GM12878 (cell line): ENCODE measurements at regions not wholly inside any gene's neighbourhood (a gene's known extent, or its start where the extent isn't known, plus 50 kb on each side); places are given as distances from the start of the nearest gene placed in this dataset.

ENCODE experiments used
- ATAC-seq: fragments of 200-7000 bp; cut with Tn5 transposase; 3 replicates; pipeline ENCODE4 v1.9.1; 2020; ENCODE audit warnings: mild to moderate bottlenecking, moderate library complexity
- BruUV-seq: library from RNA; stranded (reverse); fragments of 400-500 nt; replicated peaks from 2 replicates; lab custom pipeline; 2021; lab: Mats Ljungman, UMichigan
- CTCF ChIA-PET: fragments of 300-600 bp; sonication (Branson Sonifier 250); formaldehyde crosslinking; extraction: SDS; loops from one replicate; lab custom pipeline; 2021; ENCODE audit warnings: inconsistent platforms; lab: Yijun Ruan, JAX
- POLR2A ChIA-PET: fragments of 350-600 bp; formaldehyde crosslinking; extraction: SDS; loops from one replicate; lab custom pipeline; 2021; ENCODE audit warnings: inconsistent platforms; lab: Charles Lee
- RAD21 ChIA-PET: fragments of 300-600 bp; sonication (Branson Sonifier 250); formaldehyde crosslinking; loops from one replicate; lab custom pipeline; 2023; ENCODE audit warnings: antibody characterized with exemption; ENCODE audit not compliant: unreplicated experiment; lab: Charles Lee
- SMC1A ChIA-PET: fragments of 300-600 bp; sonication (Branson Sonifier 250); formaldehyde crosslinking; loops from one replicate; lab custom pipeline; 2023; ENCODE audit not compliant: unreplicated experiment, uncharacterized antibody; lab: Charles Lee
- DNase-seq: peaks from one replicate; pipeline ENCODE4 v3.0.0-alpha.2; 2011; ENCODE audit warnings: low read depth, low spot score
- FAIRE-seq: peaks from 3 replicates; lab custom pipeline; 2011; peaks lifted over from hg19 to GRCh38; lab: Jason Lieb, UNC
- H2AFZ ChIP-seq: 2 replicates; pipeline ENCODE4 v1.6.0; 2011; ENCODE audit warnings: low read depth, low read length, control low read depth; ENCODE audit not compliant: control insufficient read depth
- H3K27ac ChIP-seq: 2 replicates; pipeline ENCODE4 v1.5.1; 2011; ENCODE audit warnings: control low read depth; ENCODE audit not compliant: control insufficient read depth, insufficient read depth
- H3K27me3 ChIP-seq, 2 experiments: replicated peaks in 1 of 2; 2 replicates each; pipeline versions ENCODE4 v1.6.0 to v1.6.1; 2011; ENCODE audit warnings: low read length in 1 of 2; ENCODE audit not compliant: control insufficient read depth in 2 of 2, insufficient read depth in 2 of 2
- H3K36me3 ChIP-seq, 2 experiments: 2 replicates each; pipeline ENCODE4 v1.5.1; 2011; ENCODE audit warnings: low read length in 1 of 2; ENCODE audit not compliant: control insufficient read depth in 2 of 2, insufficient read depth in 2 of 2
- H3K4me1 ChIP-seq: 2 replicates; pipeline ENCODE4 v1.6.1; 2011; ENCODE audit warnings: mild to moderate bottlenecking, low read length, moderate library complexity, mixed read lengths; ENCODE audit not compliant: control insufficient read depth, insufficient read depth
- H3K4me2 ChIP-seq: 2 replicates; pipeline ENCODE4 v1.6.0; 2011; ENCODE audit warnings: control low read depth; ENCODE audit not compliant: control insufficient read depth, insufficient read depth
- H3K4me3 ChIP-seq: fragments of 200-600 bp; sonication (generic); 2 replicates; pipeline ENCODE4 v1.5.1; 2016
- H3K79me2 ChIP-seq: 2 replicates; pipeline ENCODE4 v1.6.0; 2011; ENCODE audit warnings: low read length; ENCODE audit not compliant: control insufficient read depth, insufficient read depth
- H3K9ac ChIP-seq: 2 replicates; pipeline ENCODE4 v1.8.0; 2011; ENCODE audit warnings: low read length, control low read depth, mixed read lengths; ENCODE audit not compliant: control insufficient read depth, insufficient read depth
- H3K9me3 ChIP-seq: replicated peaks from 3 replicates; pipeline ENCODE4 v1.5.1; 2011; ENCODE audit warnings: mild to moderate bottlenecking, low read length; ENCODE audit not compliant: control insufficient read depth, insufficient read depth
- H4K20me1 ChIP-seq: 2 replicates; pipeline ENCODE4 v1.6.0; 2011; ENCODE audit not compliant: control insufficient read depth, insufficient read depth
- BACH1 ChIP-seq: fragments of 450-650 bp; IDR thresholded peaks from 2 replicates; pipeline ENCODE4 v1.6.1; 2017; ENCODE audit warnings: mild to moderate bottlenecking, borderline replicate concordance
- CHD1 ChIP-seq: IDR thresholded peaks from 2 replicates; pipeline ENCODE4 v1.6.1; 2012; ENCODE audit warnings: low read depth, low read length, improper control_type of control experiment
- EGR1 ChIP-seq, 2 experiments: IDR thresholded peaks; 1 replicate in 1 of 2; 2 replicates in 1 of 2; pipeline ENCODE4 v1.6.1; 2011 to 2012; ENCODE audit warnings: low read depth in 2 of 2, low read length in 2 of 2, borderline replicate concordance in 1 of 2, mild to moderate bottlenecking in 1 of 2, moderate library complexity in 1 of 2
- ESRRA ChIP-seq: IDR thresholded peaks from 2 replicates; pipeline ENCODE4 v1.6.1; 2012; ENCODE audit warnings: mild to moderate bottlenecking, low read length, improper control_type of control experiment
- GATAD2B ChIP-seq: fragments of 450-650 bp; conservative IDR thresholded peaks from 2 replicates; pipeline ENCODE4 v1.6.1; 2017; ENCODE audit warnings: low read depth, mild to moderate bottlenecking, moderate library complexity
- KLF5 ChIP-seq: fragments of 450-650 bp; IDR thresholded peaks from 2 replicates; pipeline ENCODE4 v1.6.1; 2014; ENCODE audit warnings: mild to moderate bottlenecking; ENCODE audit not compliant: partially characterized antibody
- MTA2 ChIP-seq: fragments of 450-650 bp; IDR thresholded peaks from 2 replicates; pipeline ENCODE4 v1.6.1; 2016; ENCODE audit warnings: low read depth, mild to moderate bottlenecking, moderate library complexity
- PAX5 ChIP-seq: IDR thresholded peaks from 2 replicates; pipeline ENCODE4 v1.6.1; 2011; ENCODE audit warnings: low read depth, low read length, borderline replicate concordance
- RELA ChIP-seq: fragments of 450-650 bp; IDR thresholded peaks from 2 replicates; pipeline ENCODE4 v1.8.0; 2014; ENCODE audit warnings: borderline replicate concordance; ENCODE audit not compliant: partially characterized antibody
- ZNF217 ChIP-seq: fragments of 450-650 bp; IDR thresholded peaks from 2 replicates; pipeline ENCODE4 v1.6.1; 2017; ENCODE audit warnings: antibody characterized with exemption, mild to moderate bottlenecking
- WGBS: methylation state at CpG from one replicate; pipeline ENCODE4 v1.1.6; 2016; ENCODE audit warnings: low lambda C conversion rate; ENCODE audit not compliant: insufficient replicate concordance, insufficient coverage; ENCODE audit errors: missing lambda C conversion rate; 5-methylcytosine and 5-hydroxymethylcytosine counted together
- in situ Hi-C: fragments of 300-500 bp; cut with MboI; formaldehyde crosslinking; loops from 9 replicates; pipeline ENCODE4 v1.14.3; 2018; ENCODE audit warnings: mixed read lengths
- intact Hi-C: fragments of 100-400 bp; cut with micrococcal nuclease; formaldehyde crosslinking; loops from one replicate; pipeline ENCODE4 v1.14.2; 2022; ENCODE audit not compliant: unreplicated experiment
- TF ChIP-seq, protein P1 (sequence below): fragments of 450-650 bp; conservative IDR thresholded peaks from 2 replicates; pipeline ENCODE4 v1.6.1; 2017; ENCODE audit warnings: mild to moderate bottlenecking, moderate library complexity
- TF ChIP-seq, protein P2 (sequence below): fragments of 450-650 bp; IDR thresholded peaks from 2 replicates; pipeline ENCODE4 v1.6.1; 2017; ENCODE audit warnings: borderline replicate concordance
- TF ChIP-seq, protein P3 (sequence below): fragments of 450-650 bp; IDR thresholded peaks from 2 replicates; pipeline ENCODE4 v1.6.1; 2017; ENCODE audit warnings: mild to moderate bottlenecking, moderate library complexity
- TF ChIP-seq, protein P4 (sequence below): IDR thresholded peaks from 2 replicates; pipeline ENCODE4 v1.6.1; 2012; ENCODE audit warnings: low read length, inconsistent platforms

DNA sequence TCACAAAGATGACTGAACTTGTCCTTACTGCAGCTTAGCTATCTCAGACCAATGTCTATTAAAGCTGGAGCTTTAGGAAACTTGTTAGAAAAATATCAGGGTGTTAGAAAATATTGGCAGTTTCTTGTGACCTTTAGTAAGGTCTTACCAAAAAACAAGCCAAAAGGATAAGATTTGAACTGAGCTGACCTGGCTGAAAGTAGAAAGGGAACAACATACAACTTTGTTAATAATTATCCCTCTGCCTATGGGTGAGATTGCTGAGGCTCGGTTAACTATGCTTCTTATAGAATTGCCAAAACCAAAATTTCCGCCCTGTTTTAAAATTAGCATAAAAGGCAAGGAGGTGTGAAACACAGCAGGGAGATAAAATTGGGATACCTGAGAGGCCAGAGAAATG, 73.8 kb downstream of the DHRS2 start (continued):
- TF ChIP-seq, protein P1, sequence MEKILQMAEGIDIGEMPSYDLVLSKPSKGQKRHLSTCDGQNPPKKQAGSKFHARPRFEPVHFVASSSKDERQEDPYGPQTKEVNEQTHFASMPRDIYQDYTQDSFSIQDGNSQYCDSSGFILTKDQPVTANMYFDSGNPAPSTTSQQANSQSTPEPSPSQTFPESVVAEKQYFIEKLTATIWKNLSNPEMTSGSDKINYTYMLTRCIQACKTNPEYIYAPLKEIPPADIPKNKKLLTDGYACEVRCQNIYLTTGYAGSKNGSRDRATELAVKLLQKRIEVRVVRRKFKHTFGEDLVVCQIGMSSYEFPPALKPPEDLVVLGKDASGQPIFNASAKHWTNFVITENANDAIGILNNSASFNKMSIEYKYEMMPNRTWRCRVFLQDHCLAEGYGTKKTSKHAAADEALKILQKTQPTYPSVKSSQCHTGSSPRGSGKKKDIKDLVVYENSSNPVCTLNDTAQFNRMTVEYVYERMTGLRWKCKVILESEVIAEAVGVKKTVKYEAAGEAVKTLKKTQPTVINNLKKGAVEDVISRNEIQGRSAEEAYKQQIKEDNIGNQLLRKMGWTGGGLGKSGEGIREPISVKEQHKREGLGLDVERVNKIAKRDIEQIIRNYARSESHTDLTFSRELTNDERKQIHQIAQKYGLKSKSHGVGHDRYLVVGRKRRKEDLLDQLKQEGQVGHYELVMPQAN: no peak
- no peak for TF ChIP-seq GATAD2B

DNA sequence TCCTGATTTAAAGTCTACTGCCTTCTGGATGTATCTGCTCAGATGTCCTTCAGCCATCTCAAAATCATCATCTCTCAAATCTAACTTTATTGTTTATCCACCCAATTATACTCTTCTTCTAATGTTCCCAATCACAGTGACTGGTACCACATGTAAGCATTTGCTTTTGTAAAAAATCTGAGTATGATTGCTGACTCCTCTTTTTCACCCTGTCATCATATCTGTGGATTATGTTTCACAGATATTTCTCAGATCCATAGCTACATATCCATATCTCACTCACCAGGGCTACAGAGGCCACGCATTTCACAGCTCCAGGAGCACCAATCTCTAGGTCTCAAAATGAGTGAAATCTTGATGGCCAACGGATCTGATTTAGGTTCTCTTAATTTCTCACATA, 76.1 kb downstream of the DHRS2 start:
- no TSS peak for BruUV-seq
- in situ Hi-C loops (no loop called here), intact Hi-C loops (no loop called here)
- FAIRE-seq (no peak), ATAC-seq (no peak), DNase-seq (no peak)
- Histone ChIP-seq H3K4me2 (no peak overlapping the region), H3K4me3 (no peak overlapping the region), H3K27ac (no peak overlapping the region), H3K4me1 (no peaks in the 10 kb centered on the region), H3K9me3 (no peaks in the 10 kb centered on the region), H4K20me1 (no peaks in the 10 kb centered on the region), H3K9ac (no peak overlapping the region), H3K27me3 (no peaks in the 10 kb centered on the region), H3K36me3 (no peaks in the 10 kb centered on the region), H3K79me2 (no peaks in the 10 kb centered on the region), H2AFZ (no peak overlapping the region)
- CTCF ChIA-PET: interaction anchor here (1.4 kb wide), 1 partner anchor 123 kb away, joined by 6 read pairs; no protein-coding TSS in a partner anchor
- 3% methylated on average over 2 of the region's 2 CpGs for WGBS
- POLR2A ChIA-PET: no interaction called here
- RAD21 ChIA-PET: interaction anchor here (1.0 kb wide), 1 partner anchor 123 kb away, joined by 3 read pairs; no protein-coding TSS in a partner anchor
- SMC1A ChIA-PET: interaction anchor here (1.2 kb wide), 1 partner anchor 14 kb away, joined by 3 read pairs; no protein-coding TSS in a partner anchor
- no peak for TF ChIP-seq CHD1
- TF ChIP-seq, protein P2, sequence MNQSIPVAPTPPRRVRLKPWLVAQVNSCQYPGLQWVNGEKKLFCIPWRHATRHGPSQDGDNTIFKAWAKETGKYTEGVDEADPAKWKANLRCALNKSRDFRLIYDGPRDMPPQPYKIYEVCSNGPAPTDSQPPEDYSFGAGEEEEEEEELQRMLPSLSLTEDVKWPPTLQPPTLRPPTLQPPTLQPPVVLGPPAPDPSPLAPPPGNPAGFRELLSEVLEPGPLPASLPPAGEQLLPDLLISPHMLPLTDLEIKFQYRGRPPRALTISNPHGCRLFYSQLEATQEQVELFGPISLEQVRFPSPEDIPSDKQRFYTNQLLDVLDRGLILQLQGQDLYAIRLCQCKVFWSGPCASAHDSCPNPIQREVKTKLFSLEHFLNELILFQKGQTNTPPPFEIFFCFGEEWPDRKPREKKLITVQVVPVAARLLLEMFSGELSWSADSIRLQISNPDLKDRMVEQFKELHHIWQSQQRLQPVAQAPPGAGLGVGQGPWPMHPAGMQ: no peak
- TF ChIP-seq, protein P3, sequence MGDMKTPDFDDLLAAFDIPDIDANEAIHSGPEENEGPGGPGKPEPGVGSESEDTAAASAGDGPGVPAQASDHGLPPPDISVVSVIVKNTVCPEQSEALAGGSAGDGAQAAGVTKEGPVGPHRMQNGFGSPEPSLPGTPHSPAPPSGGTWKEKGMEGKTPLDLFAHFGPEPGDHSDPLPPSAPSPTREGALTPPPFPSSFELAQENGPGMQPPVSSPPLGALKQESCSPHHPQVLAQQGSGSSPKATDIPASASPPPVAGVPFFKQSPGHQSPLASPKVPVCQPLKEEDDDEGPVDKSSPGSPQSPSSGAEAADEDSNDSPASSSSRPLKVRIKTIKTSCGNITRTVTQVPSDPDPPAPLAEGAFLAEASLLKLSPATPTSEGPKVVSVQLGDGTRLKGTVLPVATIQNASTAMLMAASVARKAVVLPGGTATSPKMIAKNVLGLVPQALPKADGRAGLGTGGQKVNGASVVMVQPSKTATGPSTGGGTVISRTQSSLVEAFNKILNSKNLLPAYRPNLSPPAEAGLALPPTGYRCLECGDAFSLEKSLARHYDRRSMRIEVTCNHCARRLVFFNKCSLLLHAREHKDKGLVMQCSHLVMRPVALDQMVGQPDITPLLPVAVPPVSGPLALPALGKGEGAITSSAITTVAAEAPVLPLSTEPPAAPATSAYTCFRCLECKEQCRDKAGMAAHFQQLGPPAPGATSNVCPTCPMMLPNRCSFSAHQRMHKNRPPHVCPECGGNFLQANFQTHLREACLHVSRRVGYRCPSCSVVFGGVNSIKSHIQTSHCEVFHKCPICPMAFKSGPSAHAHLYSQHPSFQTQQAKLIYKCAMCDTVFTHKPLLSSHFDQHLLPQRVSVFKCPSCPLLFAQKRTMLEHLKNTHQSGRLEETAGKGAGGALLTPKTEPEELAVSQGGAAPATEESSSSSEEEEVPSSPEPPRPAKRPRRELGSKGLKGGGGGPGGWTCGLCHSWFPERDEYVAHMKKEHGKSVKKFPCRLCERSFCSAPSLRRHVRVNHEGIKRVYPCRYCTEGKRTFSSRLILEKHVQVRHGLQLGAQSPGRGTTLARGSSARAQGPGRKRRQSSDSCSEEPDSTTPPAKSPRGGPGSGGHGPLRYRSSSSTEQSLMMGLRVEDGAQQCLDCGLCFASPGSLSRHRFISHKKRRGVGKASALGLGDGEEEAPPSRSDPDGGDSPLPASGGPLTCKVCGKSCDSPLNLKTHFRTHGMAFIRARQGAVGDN: no peak
- TF ChIP-seq PAX5: no peak
- TF ChIP-seq, protein P4, sequence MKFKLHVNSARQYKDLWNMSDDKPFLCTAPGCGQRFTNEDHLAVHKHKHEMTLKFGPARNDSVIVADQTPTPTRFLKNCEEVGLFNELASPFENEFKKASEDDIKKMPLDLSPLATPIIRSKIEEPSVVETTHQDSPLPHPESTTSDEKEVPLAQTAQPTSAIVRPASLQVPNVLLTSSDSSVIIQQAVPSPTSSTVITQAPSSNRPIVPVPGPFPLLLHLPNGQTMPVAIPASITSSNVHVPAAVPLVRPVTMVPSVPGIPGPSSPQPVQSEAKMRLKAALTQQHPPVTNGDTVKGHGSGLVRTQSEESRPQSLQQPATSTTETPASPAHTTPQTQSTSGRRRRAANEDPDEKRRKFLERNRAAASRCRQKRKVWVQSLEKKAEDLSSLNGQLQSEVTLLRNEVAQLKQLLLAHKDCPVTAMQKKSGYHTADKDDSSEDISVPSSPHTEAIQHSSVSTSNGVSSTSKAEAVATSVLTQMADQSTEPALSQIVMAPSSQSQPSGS: no peak
- no peak for TF ChIP-seq EGR1 (IDR thresholded peaks at IDR 0.05; ENCODE audit: borderline replicate concordance in 1 of 2, low read depth in 2 of 2, low read length in 2 of 2)
- TF ChIP-seq BACH1: no peak
- no peak for TF ChIP-seq ZNF217
- no peak for TF ChIP-seq KLF5
- no peak for TF ChIP-seq ESRRA
- TF ChIP-seq RELA: no peak
- TF ChIP-seq MTA2: no peak
